IPS-18a (cell line): ENCODE measurements at regions not wholly inside any gene's neighbourhood (a gene's known extent, or its start where the extent isn't known, plus 50 kb on each side); places are given as distances from the start of the nearest gene placed in this dataset.

Experiments
- H3K27ac ChIP-seq: one replicate; pipeline ENCODE4 v1.5.1; 2013; ENCODE audit warnings: low read length
- H3K27me3 ChIP-seq: one replicate; pipeline ENCODE4 v1.6.1; 2013; ENCODE audit warnings: mild to moderate bottlenecking, low read length; ENCODE audit not compliant: control insufficient read depth, insufficient read depth
- H3K36me3 ChIP-seq: one replicate; pipeline ENCODE4 v1.6.1; 2013; ENCODE audit warnings: low read depth, low read length; ENCODE audit not compliant: control insufficient read depth
- H3K4me1 ChIP-seq: one replicate; pipeline ENCODE4 v1.6.1; 2013; ENCODE audit warnings: low read depth, low read length; ENCODE audit not compliant: control insufficient read depth
- H3K4me3 ChIP-seq: one replicate; pipeline ENCODE4 v1.5.1; 2013; ENCODE audit warnings: low read length
- H3K9ac ChIP-seq: one replicate; pipeline ENCODE4 v1.6.1; 2013; ENCODE audit warnings: mild to moderate bottlenecking, low read length, moderate library complexity
- H3K9me3 ChIP-seq: one replicate; pipeline ENCODE4 v1.6.1; 2013; ENCODE audit warnings: low read depth, low read length; ENCODE audit not compliant: control insufficient read depth

- H3K27me3 ChIP-seq: no peaks in the 10 kb centered on the region
- H3K4me1 ChIP-seq: no peaks in the 10 kb centered on the region
- no peak overlapping the region for H3K4me3 ChIP-seq
- H3K9ac ChIP-seq: no peak overlapping the region
- no peaks in the 10 kb centered on the region for H3K36me3 ChIP-seq
- H3K27ac ChIP-seq: no peak overlapping the region
- no peaks in the 10 kb centered on the region for H3K9me3 ChIP-seq
These were observed 810.6 kb downstream of the EPHA7 start for GRCh38 chr6:92608751-92609150.

- H3K4me1 ChIP-seq: no peaks in the 10 kb centered on the region
- no peak overlapping the region for H3K9ac ChIP-seq
These were observed 826.2 kb downstream of the EPHA7 start for GRCh38 chr6:92593201-92593600.

GRCh38 chr6:92589996-92590395 lies 829.4 kb downstream of the EPHA7 start:
- H3K4me3 ChIP-seq: no peak overlapping the region
- no peaks in the 10 kb centered on the region for H3K9me3 ChIP-seq
- H3K27ac ChIP-seq: no peak overlapping the region
- no peaks in the 10 kb centered on the region for H3K27me3 ChIP-seq
- H3K36me3 ChIP-seq: no peaks in the 10 kb centered on the region
- no peak overlapping the region for H3K9ac ChIP-seq
- H3K4me1 ChIP-seq: no peaks in the 10 kb centered on the region

More at GRCh38 chr6:92593201-92593600, 826.2 kb downstream of the EPHA7 start:
- no peaks in the 10 kb centered on the region for H3K9me3 ChIP-seq
- no peaks in the 10 kb centered on the region for H3K27me3 ChIP-seq
- H3K27ac ChIP-seq: no peak overlapping the region
- H3K4me3 ChIP-seq: no peak overlapping the region
- no peaks in the 10 kb centered on the region for H3K36me3 ChIP-seq

GRCh38 chr6:92588148-92588547 lies 831.2 kb downstream of the EPHA7 start:
- Histone ChIP-seq H3K9ac (no peak overlapping the region), H3K27me3 (no peaks in the 10 kb centered on the region), H3K4me1 (no peaks in the 10 kb centered on the region), H3K36me3 (no peaks in the 10 kb centered on the region), H3K4me3 (no peak overlapping the region), H3K27ac (no peak overlapping the region), H3K9me3 (no peaks in the 10 kb centered on the region)

- H3K36me3 ChIP-seq: no peaks in the 10 kb centered on the region
- no peak overlapping the region for H3K4me3 ChIP-seq
- no peaks in the 10 kb centered on the region for H3K4me1 ChIP-seq
- H3K9ac ChIP-seq: no peak overlapping the region
- H3K27me3 ChIP-seq: no peaks in the 10 kb centered on the region
- H3K27ac ChIP-seq: no peak overlapping the region
- no peaks in the 10 kb centered on the region for H3K9me3 ChIP-seq
These were observed 831.8 kb downstream of the EPHA7 start for GRCh38 chr6:92587525-92587924.

GRCh38 chr6:92586236-92586977 lies 833.0 kb downstream of the EPHA7 start:
- Histone ChIP-seq H3K9me3 (no peaks in the 10 kb centered on the region), H3K9ac (no peak overlapping the region), H3K27me3 (no peaks in the 10 kb centered on the region), H3K27ac (no peak overlapping the region), H3K4me3 (no peak overlapping the region), H3K36me3 (no peaks in the 10 kb centered on the region), H3K4me1 (no peaks in the 10 kb centered on the region)

- H3K4me1 ChIP-seq: no peaks in the 10 kb centered on the region
- no peak overlapping the region for H3K4me3 ChIP-seq
- no peaks in the 10 kb centered on the region for H3K27me3 ChIP-seq
- H3K36me3 ChIP-seq: no peaks in the 10 kb centered on the region
- no peak overlapping the region for H3K9ac ChIP-seq
- H3K9me3 ChIP-seq: no peaks in the 10 kb centered on the region
- no peak overlapping the region for H3K27ac ChIP-seq
These were observed 837.1 kb downstream of the EPHA7 start for GRCh38 chr6:92582211-92582610.

GRCh38 chr6:92577077-92577719 lies 842.2 kb downstream of the EPHA7 start:
- no peaks in the 10 kb centered on the region for H3K27me3 ChIP-seq
- H3K9me3 ChIP-seq: no peaks in the 10 kb centered on the region
- no peaks in the 10 kb centered on the region for H3K4me1 ChIP-seq
- no peak overlapping the region for H3K27ac ChIP-seq
- no peaks in the 10 kb centered on the region for H3K36me3 ChIP-seq
- H3K4me3 ChIP-seq: no peak overlapping the region
- H3K9ac ChIP-seq: no peak overlapping the region

- no peaks in the 10 kb centered on the region for H3K9me3 ChIP-seq
- H3K27ac ChIP-seq: no peak overlapping the region
- no peaks in the 10 kb centered on the region for H3K36me3 ChIP-seq
- no peak overlapping the region for H3K4me3 ChIP-seq
- H3K4me1 ChIP-seq: no peaks in the 10 kb centered on the region
- H3K27me3 ChIP-seq: no peaks in the 10 kb centered on the region
- no peak overlapping the region for H3K9ac ChIP-seq
These were observed 850.8 kb downstream of the EPHA7 start for GRCh38 chr6:92568541-92568940.

- no peak overlapping the region for H3K9ac ChIP-seq
- H3K4me1 ChIP-seq: no peaks in the 10 kb centered on the region
- H3K27ac ChIP-seq: no peak overlapping the region
- H3K9me3 ChIP-seq: no peaks in the 10 kb centered on the region
- no peaks in the 10 kb centered on the region for H3K27me3 ChIP-seq
- no peaks in the 10 kb centered on the region for H3K36me3 ChIP-seq
- no peak overlapping the region for H3K4me3 ChIP-seq
These were observed 852.7 kb downstream of the EPHA7 start for GRCh38 chr6:92566632-92567031.

GRCh38 chr6:92564376-92564775 lies 855.0 kb downstream of the EPHA7 start:
- no peaks in the 10 kb centered on the region for H3K27me3 ChIP-seq
- H3K36me3 ChIP-seq: no peaks in the 10 kb centered on the region
- H3K27ac ChIP-seq: no peak overlapping the region
- no peak overlapping the region for H3K4me3 ChIP-seq
- H3K9me3 ChIP-seq: no peaks in the 10 kb centered on the region
- H3K4me1 ChIP-seq: no peaks in the 10 kb centered on the region
- no peak overlapping the region for H3K9ac ChIP-seq

- Histone ChIP-seq H3K4me1 (no peaks in the 10 kb centered on the region), H3K36me3 (no peaks in the 10 kb centered on the region), H3K27ac (no peak overlapping the region), H3K27me3 (no peaks in the 10 kb centered on the region), H3K9ac (no peak overlapping the region), H3K4me3 (no peak overlapping the region), H3K9me3 (no peaks in the 10 kb centered on the region)
These were observed 859.7 kb downstream of the EPHA7 start for GRCh38 chr6:92559611-92560010.
